Activated naive CD8-positive, alpha-beta T cell treated with anti-CD3 and anti-CD28 coated beads for 36 hours (primary cell): ENCODE measurements at regions not wholly inside any gene's neighbourhood (a gene's known extent, or its start where the extent isn't known, plus 50 kb on each side); places are given as distances from the start of the nearest gene placed in this dataset.
"Not testable (repeated sequence)": the region's sequence is repeated elsewhere in the genome, so short reads cannot be mapped to it uniquely, and the experiment has no call there.

Experiments
- DNase-seq: peaks from one replicate; pipeline ENCODE4 v3.0.0; 2021
- H3K27ac Mint-ChIP-seq: one replicate; pipeline ENCODE4 v1.8.0; 2022; ENCODE audit warnings: mild to moderate bottlenecking, moderate library complexity, mixed read lengths
- H3K27me3 Mint-ChIP-seq: one replicate; pipeline ENCODE4 v1.8.0; 2022; ENCODE audit warnings: mild to moderate bottlenecking, mixed read lengths
- H3K36me3 Mint-ChIP-seq: one replicate; pipeline ENCODE4 v1.8.0; 2021; ENCODE audit warnings: mild to moderate bottlenecking, mixed read lengths
- H3K4me1 Mint-ChIP-seq: one replicate; pipeline ENCODE4 v1.8.0; 2021; ENCODE audit warnings: mixed read lengths
- H3K4me3 Mint-ChIP-seq: one replicate; pipeline ENCODE4 v1.8.0; 2022; ENCODE audit warnings: mild to moderate bottlenecking, moderate library complexity, mixed read lengths
- H3K9me3 Mint-ChIP-seq: one replicate; pipeline ENCODE4 v1.8.0; 2022; ENCODE audit warnings: mixed read lengths

DNA sequence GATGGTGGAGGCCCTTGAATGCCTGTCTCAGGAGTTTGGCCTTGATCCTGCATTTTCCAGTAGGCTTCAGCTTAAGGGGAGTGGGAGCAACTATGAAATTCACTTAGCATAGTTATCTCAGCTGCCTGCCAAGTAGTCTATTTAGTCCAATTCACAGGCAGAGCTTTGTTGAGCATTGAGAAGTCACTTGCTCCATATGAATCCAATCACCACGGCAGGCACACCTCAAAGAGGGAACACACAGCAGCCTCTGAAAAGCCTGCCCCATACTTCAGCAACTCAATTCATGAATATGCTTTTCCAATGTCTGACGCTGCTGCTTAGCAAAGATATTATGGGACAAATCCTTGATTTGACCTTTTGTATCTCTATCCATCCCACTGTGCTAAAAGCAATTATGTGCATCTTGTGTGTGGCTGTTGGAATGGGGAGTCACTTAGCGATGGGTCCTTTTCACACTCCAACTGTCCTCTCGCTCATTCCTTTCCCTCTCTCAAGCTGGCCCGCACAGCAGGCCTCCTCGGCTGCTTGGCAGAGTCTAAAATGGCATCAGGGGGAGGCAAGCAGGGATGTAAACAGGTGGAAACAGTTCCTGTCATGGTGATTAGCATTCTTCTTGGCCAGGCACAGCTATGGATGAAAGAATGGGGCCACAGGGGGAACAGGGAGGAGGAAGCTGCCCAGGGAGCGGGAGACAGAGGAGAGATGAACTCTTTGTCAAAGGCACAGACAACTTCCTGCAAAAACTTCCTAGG is 56.0 kb upstream of the LRPPRC start:
- no peak overlapping the region for H3K4me3 Mint-ChIP-seq
- DNase-seq: no peak
- no peaks in the 10 kb centered on the region for H3K4me1 Mint-ChIP-seq
- no peak overlapping the region for H3K27ac Mint-ChIP-seq
- H3K27me3 Mint-ChIP-seq: no peaks in the 10 kb centered on the region
- no peaks in the 10 kb centered on the region for H3K9me3 Mint-ChIP-seq
- no peaks in the 10 kb centered on the region for H3K36me3 Mint-ChIP-seq

DNA sequence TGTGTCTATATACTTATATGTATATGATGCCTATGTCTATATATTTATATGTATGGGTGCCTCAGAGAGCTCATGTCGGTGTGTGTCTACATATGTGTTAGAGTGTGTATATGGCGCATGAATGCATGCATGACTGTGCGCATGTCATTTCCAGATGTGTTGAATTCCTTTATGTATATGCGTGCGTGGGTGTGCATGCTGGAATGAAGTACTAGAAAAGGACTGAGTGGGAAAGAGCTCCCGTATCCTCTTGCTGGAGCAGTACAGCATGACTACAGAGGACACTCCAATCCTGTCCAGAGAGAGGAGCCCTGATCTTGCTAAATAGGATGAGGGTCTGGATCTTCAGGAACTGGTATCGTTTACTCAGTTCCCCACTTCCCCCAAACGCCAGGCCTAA is 56.8 kb upstream of the LRPPRC start:
- H3K4me3 Mint-ChIP-seq: no peak overlapping the region
- no peaks in the 10 kb centered on the region for H3K4me1 Mint-ChIP-seq
- no peak for DNase-seq
- no peaks in the 10 kb centered on the region for H3K36me3 Mint-ChIP-seq
- H3K9me3 Mint-ChIP-seq: no peaks in the 10 kb centered on the region
- no peak overlapping the region for H3K27ac Mint-ChIP-seq
- no peaks in the 10 kb centered on the region for H3K27me3 Mint-ChIP-seq

DNA sequence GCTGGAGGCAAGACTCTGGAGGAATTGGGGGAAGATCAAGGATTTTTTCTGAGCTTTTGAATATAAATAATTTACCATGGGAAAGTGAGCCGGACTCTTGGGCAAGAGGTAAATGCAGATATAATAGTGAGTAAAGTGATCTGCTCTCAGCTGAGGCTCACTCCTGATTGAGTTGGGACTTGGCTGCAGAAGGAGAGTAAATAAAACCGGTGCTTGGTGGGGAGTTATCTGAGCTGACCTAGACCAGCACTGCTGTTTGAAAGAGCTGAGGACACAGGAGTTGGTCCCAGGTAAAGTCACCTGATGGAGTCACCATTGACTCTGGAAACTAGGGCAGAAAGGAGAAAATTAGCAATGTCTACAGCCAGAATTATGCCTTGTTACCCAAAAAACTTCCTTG is 57.3 kb upstream of the LRPPRC start:
- Mint-ChIP-seq H3K36me3 (no peaks in the 10 kb centered on the region), H3K4me1 (no peaks in the 10 kb centered on the region), H3K27ac (no peak overlapping the region), H3K4me3 (no peak overlapping the region), H3K9me3 (no peaks in the 10 kb centered on the region), H3K27me3 (no peaks in the 10 kb centered on the region)
- no peak for DNase-seq

DNA sequence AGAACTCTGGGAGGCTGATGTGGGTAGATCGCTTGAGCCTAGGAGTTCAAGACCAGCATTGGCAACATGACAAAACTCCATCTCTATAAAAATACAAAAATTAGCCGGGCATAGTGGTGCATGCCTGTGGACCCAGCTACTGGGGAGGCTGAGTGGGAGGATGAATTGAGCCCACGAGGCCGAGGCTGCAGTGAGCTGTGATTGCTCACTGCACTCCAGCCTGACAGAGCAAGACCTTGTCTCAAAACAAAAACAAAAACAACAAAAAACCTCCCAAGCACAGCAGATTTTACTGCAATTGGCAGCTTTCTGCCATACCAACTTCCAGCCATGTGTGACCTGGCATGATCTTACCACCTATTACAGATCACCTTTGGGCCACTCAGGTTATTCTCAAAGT is 57.7 kb upstream of the LRPPRC start:
- Mint-ChIP-seq H3K27ac (no peak overlapping the region), H3K4me1 (no peaks in the 10 kb centered on the region), H3K36me3 (no peaks in the 10 kb centered on the region), H3K27me3 (no peaks in the 10 kb centered on the region), H3K9me3 (no peaks in the 10 kb centered on the region), H3K4me3 (no peak overlapping the region)
- DNase-seq: no peak

DNA sequence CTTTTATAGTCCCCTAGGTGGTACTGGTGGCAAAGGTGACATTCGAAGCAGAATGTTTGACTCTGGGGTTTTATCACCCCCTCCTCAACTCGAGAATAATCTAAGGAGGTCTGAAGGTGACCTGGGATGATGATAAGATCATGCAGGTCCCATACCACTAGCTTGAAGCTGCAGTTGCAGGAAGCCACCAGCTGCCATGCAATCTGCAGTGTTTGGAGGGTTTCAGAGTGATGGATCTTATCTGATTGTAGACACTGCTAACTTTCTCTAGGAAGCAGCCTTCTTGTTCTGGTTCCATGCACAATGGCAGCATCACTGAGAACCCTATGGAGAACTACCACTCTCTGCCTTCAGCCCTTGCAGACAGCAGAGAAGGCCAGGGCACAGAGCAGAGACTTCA is 59.4 kb upstream of the LRPPRC start:
- H3K36me3 Mint-ChIP-seq: no peaks in the 10 kb centered on the region
- no peaks in the 10 kb centered on the region for H3K4me1 Mint-ChIP-seq
- DNase-seq: no peak
- no peaks in the 10 kb centered on the region for H3K9me3 Mint-ChIP-seq
- H3K4me3 Mint-ChIP-seq: no peak overlapping the region
- no peaks in the 10 kb centered on the region for H3K27me3 Mint-ChIP-seq
- H3K27ac Mint-ChIP-seq: no peak overlapping the region

DNA sequence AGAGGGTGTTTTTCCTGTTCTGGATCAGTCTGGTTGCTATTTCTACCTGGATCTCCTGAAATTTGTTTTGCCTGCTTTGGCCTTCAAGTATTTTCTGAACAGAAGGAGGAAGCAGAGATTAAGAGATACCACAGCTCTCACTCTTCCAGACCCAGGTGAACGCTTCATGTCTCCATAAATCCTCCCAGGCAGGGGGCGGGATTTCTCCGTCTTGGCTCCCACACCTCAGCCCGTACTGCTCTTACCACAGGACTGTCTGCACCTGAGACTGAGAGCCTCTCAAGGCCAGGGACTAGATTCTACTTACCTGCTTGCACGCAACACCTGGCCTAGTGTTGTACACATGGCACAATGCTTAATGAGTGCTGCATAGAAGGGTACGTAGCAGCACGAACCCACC is 59.9 kb upstream of the LRPPRC start:
- H3K36me3 Mint-ChIP-seq: no peaks in the 10 kb centered on the region
- no peaks in the 10 kb centered on the region for H3K9me3 Mint-ChIP-seq
- H3K27me3 Mint-ChIP-seq: no peaks in the 10 kb centered on the region
- DNase-seq: no peak
- H3K27ac Mint-ChIP-seq: no peak overlapping the region
- H3K4me3 Mint-ChIP-seq: no peak overlapping the region
- no peaks in the 10 kb centered on the region for H3K4me1 Mint-ChIP-seq

DNA sequence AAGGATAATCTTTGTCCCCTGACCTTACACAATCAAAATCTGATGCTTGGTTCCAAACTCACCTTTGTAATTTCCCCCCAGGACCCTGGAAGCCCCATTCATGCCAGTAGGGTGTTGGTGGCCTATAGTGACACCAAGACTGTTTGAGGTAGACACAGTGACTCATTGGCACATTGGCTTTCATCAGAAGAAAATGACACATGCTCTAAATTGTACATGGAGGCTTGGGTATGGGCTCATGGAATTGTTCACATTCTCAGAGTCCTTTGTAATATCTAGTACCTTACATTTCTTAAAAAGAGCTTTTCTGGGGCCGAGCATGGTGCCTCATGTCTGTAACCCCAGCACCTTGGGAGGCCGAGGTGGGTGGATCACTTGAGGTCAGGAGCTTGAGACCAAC is 61.2 kb upstream of the LRPPRC start:
- Mint-ChIP-seq H3K36me3 (no peaks in the 10 kb centered on the region), H3K4me1 (no peaks in the 10 kb centered on the region), H3K27ac (no peak overlapping the region), H3K4me3 (no peak overlapping the region), H3K9me3 (no peaks in the 10 kb centered on the region), H3K27me3 (peaks cover under 1% of the 10 kb centered on the region)
- no peak for DNase-seq

DNA sequence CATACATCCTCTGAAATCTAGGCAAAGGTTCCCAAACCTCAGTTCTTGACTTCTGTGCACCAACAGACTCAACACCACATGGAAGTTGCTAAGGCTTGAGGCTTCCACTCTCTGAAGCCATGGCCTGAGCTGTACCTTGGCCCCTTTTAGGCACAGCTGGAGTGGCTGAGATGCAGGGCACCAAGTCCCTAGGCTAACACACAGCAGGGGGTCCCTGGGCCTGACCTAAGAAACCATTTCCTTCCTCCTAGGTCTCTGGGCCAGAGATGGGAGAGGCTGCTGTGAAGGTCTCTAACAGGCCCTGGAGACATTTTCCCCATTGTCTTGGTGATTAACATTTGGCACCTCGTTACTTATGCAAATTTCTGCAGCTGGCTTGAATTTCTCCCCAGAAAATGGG is 64.5 kb upstream of the LRPPRC start:
- H3K27ac Mint-ChIP-seq, H3K4me1 Mint-ChIP-seq, H3K9me3 Mint-ChIP-seq, H3K4me3 Mint-ChIP-seq, H3K36me3 Mint-ChIP-seq, DNase-seq, H3K27me3 Mint-ChIP-seq: not testable (repeated sequence)

DNA sequence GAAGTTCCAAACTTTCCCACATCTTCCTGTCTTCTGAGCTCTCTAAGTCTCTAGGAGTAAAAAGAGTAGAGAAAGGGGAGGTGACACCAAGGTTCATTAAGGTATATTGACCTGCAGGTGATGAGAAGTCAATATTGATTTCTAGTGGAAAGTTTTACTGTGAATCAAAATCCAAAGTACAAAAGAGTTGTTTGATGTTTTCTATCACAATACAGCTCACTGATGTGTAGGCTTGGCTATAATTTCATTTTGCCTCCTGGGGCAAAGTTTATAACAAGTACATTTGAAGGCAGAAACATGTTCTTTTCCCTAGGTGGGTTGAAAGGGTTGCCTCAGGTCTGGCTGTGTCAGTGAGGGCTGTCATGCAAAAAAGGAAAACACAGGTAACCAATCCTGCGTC is 65.2 kb upstream of the LRPPRC start:
- Mint-ChIP-seq H3K36me3 (no peaks in the 10 kb centered on the region), H3K27me3 (peaks cover 3% of the 10 kb centered on the region), H3K4me3 (no peak overlapping the region), H3K9me3 (no peaks in the 10 kb centered on the region), H3K27ac (no peak overlapping the region), H3K4me1 (no peaks in the 10 kb centered on the region)
- no peak for DNase-seq

DNA sequence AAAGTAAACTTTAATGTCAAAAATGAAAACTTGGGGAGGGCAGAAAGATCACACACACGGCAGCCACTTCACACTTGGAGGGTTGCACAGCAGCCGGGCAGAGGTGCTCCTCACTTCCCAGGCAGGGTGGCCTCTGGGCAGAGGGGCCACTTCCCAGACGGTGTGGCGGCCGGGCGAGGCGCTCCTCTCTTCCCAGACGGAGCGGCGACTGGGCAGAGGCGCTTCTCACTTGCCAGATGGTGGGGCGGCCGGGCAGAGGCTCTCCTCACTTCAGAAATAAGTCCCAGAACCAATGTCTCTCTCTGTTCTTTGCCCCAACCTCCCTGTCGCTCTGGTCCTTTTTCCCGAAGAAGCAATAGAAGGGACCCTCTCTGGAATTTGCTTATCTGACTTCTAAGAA is 65.7 kb upstream of the LRPPRC start:
- Mint-ChIP-seq H3K27ac (no peak overlapping the region), H3K4me1 (no peaks in the 10 kb centered on the region), H3K36me3 (no peaks in the 10 kb centered on the region), H3K27me3 (peaks cover 3% of the 10 kb centered on the region), H3K4me3 (no peak overlapping the region), H3K9me3 (no peaks in the 10 kb centered on the region)
- no peak for DNase-seq

DNA sequence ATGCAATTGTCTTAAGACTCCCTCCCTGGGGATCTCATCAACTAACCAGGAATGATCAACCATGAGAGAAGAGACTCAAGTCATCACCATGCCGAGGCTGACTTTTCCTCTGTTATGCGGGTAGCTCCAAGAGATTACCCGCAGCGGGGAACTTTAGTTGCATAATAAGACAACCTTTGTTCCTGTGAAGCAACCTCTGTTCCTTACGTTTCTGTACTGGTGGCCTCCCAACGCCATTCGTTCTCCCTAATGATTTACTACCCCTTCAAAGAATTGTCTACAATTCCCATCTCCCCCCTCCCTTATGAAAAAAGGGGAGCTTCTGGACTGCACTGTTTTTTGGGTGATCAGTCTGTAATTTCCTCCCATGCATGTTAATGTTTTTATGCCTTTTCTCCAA is 66.1 kb upstream of the LRPPRC start:
- H3K9me3 Mint-ChIP-seq: no peaks in the 10 kb centered on the region
- no peak for DNase-seq
- no peak overlapping the region for H3K27ac Mint-ChIP-seq

DNA sequence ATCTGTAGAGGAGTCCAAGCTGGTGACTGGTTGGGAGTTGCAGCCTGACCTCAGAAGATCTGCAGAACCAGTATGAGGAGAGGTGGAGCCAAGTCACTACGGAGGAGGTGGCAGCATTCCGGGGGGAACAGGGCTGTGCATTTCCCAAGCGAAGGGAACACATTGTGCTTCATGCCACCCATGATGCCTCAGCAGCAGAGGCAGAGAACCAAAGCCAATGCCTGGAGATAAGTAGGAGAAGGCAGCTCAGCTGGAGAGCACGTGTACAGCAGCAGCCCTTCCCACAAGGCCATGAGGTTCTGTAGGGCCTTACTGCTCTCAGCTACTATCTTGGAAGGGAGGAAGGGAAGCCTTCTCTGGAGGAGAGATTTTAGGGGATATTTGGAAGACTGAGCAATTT is 67.2 kb upstream of the LRPPRC start:
- no peak for DNase-seq
- H3K4me3 Mint-ChIP-seq: no peak overlapping the region
- peaks cover 3% of the 10 kb centered on the region for H3K27me3 Mint-ChIP-seq
- H3K27ac Mint-ChIP-seq: no peak overlapping the region
- H3K9me3 Mint-ChIP-seq: no peaks in the 10 kb centered on the region
- H3K36me3 Mint-ChIP-seq: no peaks in the 10 kb centered on the region
- H3K4me1 Mint-ChIP-seq: no peaks in the 10 kb centered on the region

More for the DNA sequence above, 66.1 kb upstream of the LRPPRC start:
- H3K36me3 Mint-ChIP-seq: no peaks in the 10 kb centered on the region
- no peak overlapping the region for H3K4me3 Mint-ChIP-seq
- no peaks in the 10 kb centered on the region for H3K4me1 Mint-ChIP-seq
- H3K27me3 Mint-ChIP-seq: peaks cover 3% of the 10 kb centered on the region

DNA sequence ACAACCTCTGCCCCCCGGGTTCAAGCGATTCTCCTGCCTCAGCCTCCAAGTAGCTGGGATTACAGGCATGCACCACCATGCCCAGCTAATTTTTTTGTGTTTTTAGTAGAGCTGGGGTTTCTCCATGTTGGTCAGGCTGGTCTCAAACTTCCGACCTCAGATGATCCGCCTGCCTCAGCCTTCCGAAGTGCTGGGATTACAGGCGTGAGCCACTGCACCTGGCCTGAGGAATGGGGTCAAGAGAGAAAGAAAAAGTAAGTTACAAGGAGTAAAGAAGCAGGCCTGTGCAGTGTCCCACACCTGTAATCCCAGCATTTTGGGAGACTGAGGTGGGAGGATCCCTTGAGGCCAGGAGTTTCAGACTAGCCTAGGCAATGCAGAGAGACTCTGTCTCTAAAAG is 68.5 kb upstream of the LRPPRC start:
- H3K9me3 Mint-ChIP-seq, H3K27ac Mint-ChIP-seq, H3K4me3 Mint-ChIP-seq, H3K36me3 Mint-ChIP-seq, DNase-seq, H3K27me3 Mint-ChIP-seq, H3K4me1 Mint-ChIP-seq: not testable (repeated sequence)

DNA sequence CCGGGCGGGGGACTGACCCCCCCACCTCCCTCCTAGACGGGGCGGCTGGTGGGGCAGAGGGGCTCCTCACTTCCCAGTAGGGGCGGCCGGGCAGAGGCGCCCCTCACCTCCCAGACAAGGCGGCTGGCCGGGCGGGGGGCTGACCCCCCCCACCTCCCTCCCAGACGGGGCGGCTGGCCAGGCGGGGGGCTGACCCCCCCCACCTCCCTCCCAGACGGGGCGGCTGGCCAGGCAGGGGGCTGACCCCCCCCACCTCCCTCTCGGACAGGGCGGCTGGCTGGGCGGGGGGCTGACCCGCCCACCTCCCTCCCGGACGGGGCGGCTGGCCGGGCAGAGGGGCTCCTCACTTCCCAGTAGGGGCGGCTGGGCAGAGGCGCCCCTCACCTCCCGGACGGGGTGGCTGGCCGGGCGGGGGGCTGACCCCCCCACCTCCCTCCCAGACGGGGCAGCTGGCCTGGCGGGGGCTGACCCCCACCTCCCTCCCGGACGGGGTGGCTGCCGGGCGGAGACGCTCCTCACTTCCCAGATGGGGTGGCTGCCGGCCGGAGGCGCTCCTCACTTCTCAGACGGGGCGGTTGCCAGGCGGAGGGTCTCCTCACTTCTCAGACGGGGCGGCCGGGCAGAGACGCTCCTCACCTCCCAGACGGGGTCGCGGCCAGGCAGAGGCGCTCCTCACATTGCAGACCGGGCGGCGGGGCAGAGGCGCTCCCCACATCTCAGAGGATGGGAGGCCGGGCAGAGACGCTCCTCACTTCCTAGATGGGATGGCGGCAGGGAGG is 71.4 kb upstream of the LRPPRC start:
- not testable (repeated sequence) for H3K27ac Mint-ChIP-seq, H3K27me3 Mint-ChIP-seq, H3K4me3 Mint-ChIP-seq, H3K4me1 Mint-ChIP-seq, H3K36me3 Mint-ChIP-seq, H3K9me3 Mint-ChIP-seq, DNase-seq

DNA sequence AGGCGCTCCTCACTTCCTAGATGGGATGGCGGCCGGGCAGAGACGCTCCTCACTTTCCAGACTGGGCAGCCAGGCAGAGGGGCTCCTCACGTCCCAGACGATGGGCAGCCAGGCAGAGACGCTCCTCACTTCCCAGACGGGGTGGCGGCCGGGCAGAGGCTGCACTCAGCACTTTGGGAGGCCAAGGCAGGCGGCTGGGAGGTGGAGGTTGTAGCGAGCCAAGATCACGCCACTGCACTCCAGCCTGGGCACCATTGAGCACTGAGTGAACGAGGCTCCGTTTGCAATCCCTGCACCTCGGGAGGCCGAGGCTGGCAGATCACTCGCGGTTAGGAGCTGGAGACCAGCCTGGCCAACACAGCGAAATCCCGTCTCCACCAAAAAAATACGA is 72.0 kb upstream of the LRPPRC start:
- not testable (repeated sequence) for H3K27ac Mint-ChIP-seq, H3K36me3 Mint-ChIP-seq, H3K27me3 Mint-ChIP-seq, H3K4me1 Mint-ChIP-seq, H3K4me3 Mint-ChIP-seq, H3K9me3 Mint-ChIP-seq, DNase-seq

DNA sequence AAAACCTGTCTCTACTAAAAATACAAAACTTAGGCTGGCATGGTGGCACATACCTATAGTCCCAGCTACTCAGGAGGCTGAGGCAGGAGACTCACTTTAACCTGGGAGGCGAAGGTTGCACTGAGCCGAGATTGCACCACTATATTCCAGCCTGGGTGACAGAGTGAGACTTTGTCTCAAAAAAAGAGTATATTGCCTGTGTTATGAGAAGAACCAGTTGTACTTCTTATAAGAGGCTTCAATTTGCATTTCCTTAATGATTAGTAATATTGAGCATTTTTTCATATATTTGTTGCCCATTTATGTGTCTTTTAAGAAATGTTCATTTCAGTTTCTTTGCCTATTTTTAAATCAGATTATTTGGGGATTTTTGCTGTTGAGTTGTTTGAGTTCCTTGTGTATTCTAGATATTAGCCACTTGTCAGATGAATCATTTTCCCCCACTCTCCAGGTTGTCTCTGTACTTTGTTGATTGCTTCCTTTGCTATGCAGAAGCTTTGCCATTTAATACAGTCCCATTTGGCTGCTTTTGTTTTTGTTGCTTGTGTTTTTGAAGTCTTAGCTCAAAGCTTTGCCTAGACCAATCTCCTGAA is 75.8 kb upstream of the LRPPRC start:
- Mint-ChIP-seq H3K27me3 (peaks cover 5% of the 10 kb centered on the region), H3K4me1 (no peaks in the 10 kb centered on the region), H3K9me3 (no peaks in the 10 kb centered on the region), H3K4me3 (no peak overlapping the region), H3K27ac (no peak overlapping the region), H3K36me3 (no peaks in the 10 kb centered on the region)
- DNase-seq: no peak
